HEK293T (cell line): ENCODE measurements at regions not wholly inside any gene's neighbourhood (a gene's known extent, or its start where the extent isn't known, plus 50 kb on each side); places are given as distances from the start of the nearest gene placed in this dataset.

Experiments
- CTCF ChIA-PET: fragments of 350-600 bp; formaldehyde crosslinking; extraction: SDS; loops from one replicate; lab custom pipeline; 2021; ENCODE audit warnings: antibody characterized with exemption, inconsistent platforms; lab: Yijun Ruan, JAX
- POLR2A ChIA-PET: fragments of 350-600 bp; formaldehyde crosslinking; extraction: SDS; loops from one replicate; lab custom pipeline; 2020; ENCODE audit warnings: antibody characterized with exemption, inconsistent platforms; lab: Yijun Ruan, JAX
- DNase-seq: peaks from one replicate; pipeline ENCODE4 v3.0.0; 2012; ENCODE audit warnings: mixed read lengths; ENCODE audit errors: extremely low spot score
- ARNT ChIP-seq: fragments of 450-650 bp; IDR thresholded peaks from 2 replicates; pipeline ENCODE4 v1.6.1; 2017; ENCODE audit warnings: mild to moderate bottlenecking
- BHLHE40 ChIP-seq: fragments of 450-650 bp; IDR thresholded peaks from 2 replicates; pipeline ENCODE4 v1.6.1; 2016; ENCODE audit warnings: mild to moderate bottlenecking, moderate library complexity, borderline replicate concordance
- CTBP1 ChIP-seq: fragments of 450-650 bp; IDR thresholded peaks from 2 replicates; pipeline ENCODE4 v1.6.1; 2016; ENCODE audit warnings: borderline replicate concordance
- ELF4 ChIP-seq: fragments of 450-650 bp; IDR thresholded peaks from 2 replicates; pipeline ENCODE4 v1.6.1; 2017; ENCODE audit warnings: antibody characterized with exemption
- FOXA1 ChIP-seq: fragments of 450-650 bp; IDR thresholded peaks from 2 replicates; pipeline ENCODE4 v1.6.1; 2016; ENCODE audit warnings: mild to moderate bottlenecking
- FOXK2 ChIP-seq: fragments of 450-650 bp; IDR thresholded peaks from 2 replicates; pipeline ENCODE4 v1.6.1; 2016; ENCODE audit warnings: mild to moderate bottlenecking
- FOXM1 ChIP-seq: fragments of 450-650 bp; IDR thresholded peaks from 2 replicates; pipeline ENCODE4 v1.6.1; 2017; ENCODE audit warnings: mild to moderate bottlenecking, borderline replicate concordance
- HDGF ChIP-seq: fragments of 450-650 bp; IDR thresholded peaks from 2 replicates; pipeline ENCODE4 v1.6.1; 2017; ENCODE audit warnings: antibody characterized with exemption, borderline replicate concordance
- L3MBTL2 ChIP-seq: fragments of 450-650 bp; conservative IDR thresholded peaks from 2 replicates; pipeline ENCODE4 v1.6.1; 2016; ENCODE audit warnings: mild to moderate bottlenecking
- LEF1 ChIP-seq: fragments of 450-650 bp; IDR thresholded peaks from 2 replicates; pipeline ENCODE4 v1.6.1; 2017; ENCODE audit warnings: mild to moderate bottlenecking, borderline replicate concordance
- NFRKB ChIP-seq: fragments of 450-650 bp; IDR thresholded peaks from 2 replicates; pipeline ENCODE4 v1.6.1; 2016; ENCODE audit warnings: mild to moderate bottlenecking, moderate library complexity
- SP1 ChIP-seq: fragments of 450-650 bp; IDR thresholded peaks from 2 replicates; pipeline ENCODE4 v1.6.1; 2017
- SUZ12 ChIP-seq: fragments of 450-650 bp; IDR thresholded peaks from 2 replicates; pipeline ENCODE4 v1.6.1; 2016; ENCODE audit warnings: mild to moderate bottlenecking
- TARDBP ChIP-seq: fragments of 450-650 bp; IDR thresholded peaks from 2 replicates; pipeline ENCODE4 v1.6.1; 2016
- ZNF384 ChIP-seq: fragments of 450-650 bp; IDR thresholded peaks from 2 replicates; pipeline ENCODE4 v1.6.1; 2016
- TF ChIP-seq, protein P1 (sequence below): fragments of 450-650 bp; IDR thresholded peaks from 2 replicates; pipeline ENCODE4 v1.6.1; 2016

DNA sequence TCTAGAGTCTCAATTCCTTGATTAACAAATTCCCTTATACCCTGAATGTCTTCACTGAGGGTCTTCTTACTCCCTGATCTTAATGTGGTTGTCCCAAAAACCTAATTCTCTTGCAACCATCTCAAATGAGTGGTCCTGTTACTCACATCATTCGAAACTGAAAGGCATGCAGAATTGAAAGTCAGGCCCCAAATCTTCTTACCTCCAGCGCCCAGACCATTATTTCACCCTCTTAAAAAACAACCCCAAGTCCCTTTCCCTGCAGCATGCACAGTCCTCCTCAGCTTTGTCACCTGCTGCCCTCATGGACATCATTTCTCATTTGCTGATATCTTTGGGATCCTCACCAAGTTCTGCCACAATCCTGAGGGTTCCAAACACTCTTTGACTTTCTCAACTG lies 230.1 kb downstream of the SEC16B start:
- POLR2A ChIA-PET: no interaction called here
- CTCF ChIA-PET: no interaction called here
- TF ChIP-seq NFRKB: no peak
- no peak for TF ChIP-seq HDGF
- no peak for TF ChIP-seq FOXK2
- TF ChIP-seq BHLHE40: no peak
- no peak for TF ChIP-seq SP1
- no peak for TF ChIP-seq SUZ12
- no peak for TF ChIP-seq FOXM1
- no peak for DNase-seq

DNA sequence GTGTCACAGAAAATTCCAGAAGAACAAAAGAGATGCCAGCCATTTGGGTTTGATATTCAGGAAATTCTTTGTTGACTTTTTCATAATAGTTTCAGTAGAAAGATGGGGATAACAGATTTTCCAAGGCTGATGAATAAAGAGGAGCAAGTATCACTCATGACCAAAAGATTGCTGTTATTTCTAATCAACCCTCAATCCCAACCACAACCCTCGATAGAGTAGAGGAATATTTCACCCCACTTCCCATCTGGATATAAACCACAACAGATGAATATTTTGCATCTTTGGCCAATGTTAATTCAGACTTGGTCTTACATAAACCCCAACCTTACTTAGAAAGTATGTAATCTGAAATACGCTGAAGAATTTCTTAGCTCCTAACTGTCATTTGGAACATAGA lies 232.4 kb downstream of the SEC16B start:
- TF ChIP-seq FOXK2 (no peak), CTBP1 (no peak), BHLHE40 (no peak), TARDBP (no peak), ARNT (no peak), ZNF384 (no peak), NFRKB (no peak), ELF4 (no peak), HDGF (no peak), FOXA1 (no peak), L3MBTL2 (no peak), LEF1 (no peak)
- TF ChIP-seq, protein P1, sequence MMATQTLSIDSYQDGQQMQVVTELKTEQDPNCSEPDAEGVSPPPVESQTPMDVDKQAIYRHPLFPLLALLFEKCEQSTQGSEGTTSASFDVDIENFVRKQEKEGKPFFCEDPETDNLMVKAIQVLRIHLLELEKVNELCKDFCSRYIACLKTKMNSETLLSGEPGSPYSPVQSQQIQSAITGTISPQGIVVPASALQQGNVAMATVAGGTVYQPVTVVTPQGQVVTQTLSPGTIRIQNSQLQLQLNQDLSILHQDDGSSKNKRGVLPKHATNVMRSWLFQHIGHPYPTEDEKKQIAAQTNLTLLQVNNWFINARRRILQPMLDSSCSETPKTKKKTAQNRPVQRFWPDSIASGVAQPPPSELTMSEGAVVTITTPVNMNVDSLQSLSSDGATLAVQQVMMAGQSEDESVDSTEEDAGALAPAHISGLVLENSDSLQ: no peak
- CTCF ChIA-PET: no interaction called here
- DNase-seq: no peak
- POLR2A ChIA-PET: no interaction called here

DNA sequence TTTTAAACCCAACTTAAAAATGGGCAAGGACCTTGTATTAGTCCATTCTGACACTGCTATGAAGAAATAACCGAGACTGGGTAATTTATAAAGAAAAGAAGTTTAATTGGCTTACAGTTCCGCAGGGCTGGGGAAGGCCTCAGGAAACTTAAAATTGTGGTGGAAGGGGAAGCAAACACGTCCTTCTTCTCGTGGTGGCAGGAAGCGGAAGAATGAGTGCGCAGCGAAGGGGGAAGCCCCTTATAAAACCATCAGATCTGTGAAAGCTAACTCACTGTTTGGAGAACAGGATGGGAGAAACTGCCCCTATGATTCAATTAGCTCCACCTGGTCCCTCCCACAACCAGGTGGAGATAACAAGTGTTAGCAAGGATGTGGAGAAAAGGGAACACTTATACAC lies 237.7 kb downstream of the SEC16B start:
- ChIA-PET CTCF (no interaction called here), POLR2A (no interaction called here)
- TF ChIP-seq L3MBTL2 (no peak), ELF4 (no peak), SP1 (no peak)
- no peak for DNase-seq

DNA sequence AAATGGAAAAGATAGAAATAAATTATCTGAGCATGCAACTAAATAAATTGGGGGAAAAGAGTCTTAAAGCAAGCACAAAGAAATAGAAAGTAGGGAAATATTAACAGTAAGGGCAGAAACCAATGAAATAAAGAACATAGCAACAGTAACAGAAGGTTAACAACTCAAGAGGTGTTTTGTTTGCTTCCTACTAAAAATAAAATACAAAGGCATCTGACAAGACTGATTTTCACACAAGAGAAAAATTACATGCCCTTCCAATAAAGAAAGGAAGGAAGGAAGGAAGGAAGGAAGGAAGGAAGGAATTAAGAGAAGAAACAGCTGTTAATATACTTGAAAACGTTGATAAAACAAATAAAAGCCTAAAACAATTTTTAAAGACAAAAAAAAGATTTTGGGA lies 240.2 kb downstream of the SEC16B start:
- no peak for DNase-seq
- POLR2A ChIA-PET: no interaction called here
- CTCF ChIA-PET: no interaction called here
- TF ChIP-seq LEF1: no peak
- no peak for TF ChIP-seq HDGF
- no peak for TF ChIP-seq BHLHE40
- no peak for TF ChIP-seq CTBP1
- no peak for TF ChIP-seq ZNF384
- no peak for TF ChIP-seq ARNT
- TF ChIP-seq NFRKB: no peak
- no peak for TF ChIP-seq FOXK2
- TF ChIP-seq FOXA1: no peak
- TF ChIP-seq, protein P1: no peak
- no peak for TF ChIP-seq SP1
- no peak for TF ChIP-seq SUZ12
- TF ChIP-seq ELF4: no peak
- TF ChIP-seq L3MBTL2: no peak
- TF ChIP-seq TARDBP: no peak
- TF ChIP-seq FOXM1: no peak

DNA sequence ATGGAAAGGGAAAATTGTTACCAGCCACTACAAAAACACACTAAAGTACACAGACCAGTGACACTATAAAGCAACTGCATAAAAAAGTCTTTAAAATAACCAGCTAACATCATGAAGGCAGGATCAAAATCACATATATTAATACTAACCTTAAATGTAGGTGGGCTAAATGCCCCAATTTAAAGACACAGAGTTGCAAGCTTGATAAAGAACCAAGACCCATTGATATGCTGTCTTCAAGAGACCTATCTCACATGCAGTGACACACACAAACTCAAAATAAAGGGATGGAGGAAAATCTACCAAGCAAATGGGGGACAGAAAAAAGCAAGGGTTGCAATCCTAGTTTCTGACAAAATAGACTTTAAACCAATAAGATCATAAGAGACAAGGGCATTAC lies 246.3 kb downstream of the SEC16B start:
- ChIA-PET CTCF (no interaction called here), POLR2A (no interaction called here)
- no peak for TF ChIP-seq SP1
- TF ChIP-seq FOXM1: no peak
- TF ChIP-seq ARNT: no peak
- TF ChIP-seq NFRKB: no peak
- TF ChIP-seq BHLHE40: no peak
- TF ChIP-seq L3MBTL2: no peak
- no peak for TF ChIP-seq SUZ12
- no peak for TF ChIP-seq ELF4
- TF ChIP-seq FOXA1: no peak
- TF ChIP-seq HDGF: no peak
- TF ChIP-seq TARDBP: no peak
- no peak for DNase-seq

DNA sequence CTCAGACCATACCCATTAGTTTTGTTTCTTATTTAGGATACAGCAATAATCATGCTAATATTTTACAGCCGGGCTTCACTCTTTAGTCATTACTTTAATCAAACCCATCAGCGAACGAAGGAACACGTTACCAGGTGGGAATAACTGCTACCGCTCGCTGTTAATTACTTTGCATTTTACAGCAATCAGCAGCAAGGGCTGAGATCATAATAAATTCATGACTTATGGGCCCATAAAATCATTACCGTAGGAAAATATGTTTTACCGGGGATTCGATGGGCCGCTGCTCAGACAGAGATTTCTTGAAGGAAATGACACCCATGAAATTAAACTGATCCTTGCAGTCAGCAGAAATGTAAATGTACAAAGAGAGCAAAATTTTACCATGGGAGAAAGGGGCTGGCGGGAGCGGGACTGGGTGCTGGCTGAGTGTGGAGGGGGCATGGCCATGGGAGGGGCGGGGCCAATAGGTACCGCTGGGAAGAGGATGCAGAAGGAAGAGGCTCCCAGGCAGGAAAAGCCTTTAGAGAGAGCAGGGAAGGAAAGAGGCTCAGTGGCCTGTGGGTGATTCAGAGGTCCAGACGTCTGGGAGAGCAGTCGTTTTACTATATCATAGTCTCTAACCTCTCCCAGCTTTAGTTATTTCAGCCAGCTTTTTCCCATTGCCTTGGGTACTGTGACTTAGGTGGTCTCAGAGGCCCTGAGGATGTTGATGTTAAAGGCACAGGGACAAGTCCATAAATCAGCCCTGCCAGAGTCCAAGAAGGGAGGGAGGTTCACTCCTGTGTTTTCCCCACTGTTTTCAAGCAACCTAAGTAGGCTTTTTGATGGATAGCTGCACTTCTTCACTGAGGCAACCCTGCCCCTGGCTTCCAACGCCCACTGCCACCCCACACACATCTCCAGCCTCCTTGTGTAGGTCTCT lies 258.9 kb downstream of the SEC16B start:
- ChIA-PET CTCF (no interaction called here), POLR2A (no interaction called here)
- TF ChIP-seq, protein P1: no peak
- TF ChIP-seq SUZ12 (no peak), FOXM1 (no peak), ELF4 (no peak), HDGF (no peak), L3MBTL2 (no peak), FOXK2 (no peak), ARNT (no peak), FOXA1 (no peak), SP1 (no peak), TARDBP (no peak), LEF1 (no peak), BHLHE40 (no peak), CTBP1 (no peak)
- no peak for DNase-seq
